ENCODE measurements at regions not wholly inside any gene's neighbourhood (a gene's known extent, or its start where the extent isn't known, plus 50 kb on each side); places are given as distances from the start of the nearest gene placed in this dataset.

GRCh38 chr6:85066266-85066665, 301.9 kb upstream of the TBX18 start:
- TF ChIP-seq CTCF (IDR thresholded peaks at IDR 0.05), result no peak
- TF ChIP-seq POLR2A (IDR thresholded peaks at IDR 0.05), result no peak
